ENCODE measurements at regions not wholly inside any gene's neighbourhood (a gene's known extent, or its start where the extent isn't known, plus 50 kb on each side); places are given as distances from the start of the nearest gene placed in this dataset.

- TF ChIP-seq CTCF (IDR thresholded peaks at IDR 0.05) (no peak), POLR2AphosphoS5 (IDR thresholded peaks at IDR 0.05) (no peak)
Measured at GRCh38 chr7:22066522-22066921, 120.8 kb upstream of the CDCA7L start.

Measured in gastroesophageal sphincter (tissue), 3 donors.